GM23338 (cell line): ENCODE measurements at regions not wholly inside any gene's neighbourhood (a gene's known extent, or its start where the extent isn't known, plus 50 kb on each side); places are given as distances from the start of the nearest gene placed in this dataset.

Experiments
- CTCF ChIP-seq, 2 experiments: fragments of 200-600 bp in 1 of 2; sonication (generic) in 1 of 2; conservative IDR thresholded peaks; 2 replicates each; pipeline versions ENCODE4 v1.5.1 to v1.6.1; 2016 to 2017; ENCODE audit warnings: antibody characterized with exemption in 2 of 2, low read depth in 2 of 2, mild to moderate bottlenecking in 2 of 2, moderate library complexity in 1 of 2
- ETS1 ChIP-seq: IDR thresholded peaks from 2 replicates; pipeline ENCODE4 v1.6.1; 2016; ENCODE audit warnings: antibody characterized with exemption
- EZH2 ChIP-seq: fragments of 200-600 bp; sonication (generic); IDR thresholded peaks from one replicate; pipeline ENCODE4 v1.8.0; 2017; ENCODE audit warnings: antibody characterized with exemption, mild to moderate bottlenecking, low read depth; ENCODE audit not compliant: unreplicated experiment
- NANOG ChIP-seq: IDR thresholded peaks from 2 replicates; pipeline ENCODE4 v1.6.1; 2016; ENCODE audit warnings: antibody characterized with exemption, borderline replicate concordance
- POLR2AphosphoS5 ChIP-seq: IDR thresholded peaks from 2 replicates; pipeline ENCODE4 v1.6.1; 2016; ENCODE audit warnings: antibody characterized with exemption, low read depth
- STAT1 ChIP-seq: IDR thresholded peaks from one replicate; pipeline ENCODE4 v1.6.1; 2016; ENCODE audit warnings: antibody characterized with exemption; ENCODE audit not compliant: unreplicated experiment
- ZNF114 ChIP-seq: fragments of 250-450 bp; sonication (Bioruptor Pico); IDR thresholded peaks from 2 replicates; pipeline ENCODE4 v1.5.0; 2020; ENCODE audit warnings: mild to moderate bottlenecking, moderate library complexity
- ZNF462 ChIP-seq: fragments of 250-450 bp; sonication (Bioruptor Pico); IDR thresholded peaks from 2 replicates; pipeline ENCODE4 v1.5.0; 2020; ENCODE audit warnings: mild to moderate bottlenecking, moderate library complexity

- TF ChIP-seq ZNF462 (CRISPR knock-in tag) (no peak), ZNF114 (CRISPR knock-in tag) (no peak), POLR2AphosphoS5 (no peak), STAT1 (no peak), NANOG (no peak), ETS1 (no peak), CTCF (conservative IDR thresholded peaks at IDR 0.05; ENCODE audit: low read depth in 2 of 2) (no peak), EZH2 (no peak)
Observed at GRCh38 chr2:6337472-6337820, 528.3 kb downstream of the CMPK2 start (continued).
